Superior temporal gyrus (tissue), 1 donor: ENCODE measurements at regions not wholly inside any gene's neighbourhood (a gene's known extent, or its start where the extent isn't known, plus 50 kb on each side); places are given as distances from the start of the nearest gene placed in this dataset.

Experiments
- DNase-seq: peaks from one replicate; pipeline ENCODE4 v3.0.0-alpha.2; 2016; ENCODE audit errors: extremely low spot score

DNA sequence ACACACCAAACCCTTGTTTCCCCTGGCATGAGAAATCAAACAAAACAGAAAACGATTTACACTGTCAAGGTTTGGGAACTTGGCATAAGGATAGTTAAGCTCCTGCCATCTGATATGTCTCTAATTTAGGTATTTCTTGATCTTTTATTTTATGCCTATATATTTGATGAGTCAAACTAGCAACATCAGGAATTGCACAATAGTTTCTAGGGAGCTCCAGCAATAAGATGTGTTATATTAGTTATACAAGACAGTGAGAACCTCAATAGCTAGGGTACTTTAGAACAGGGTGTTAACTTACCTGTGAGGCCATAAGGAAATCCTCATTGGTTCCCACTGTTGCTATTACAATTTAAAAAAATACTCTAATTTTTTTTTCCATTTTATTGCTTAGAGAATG, 474.2 kb downstream of the GBA3 start:
- no peak for DNase-seq

- no peak for DNase-seq
These were observed 473.7 kb downstream of the GBA3 start for GRCh38 chr4:23166407-23166806.

DNA sequence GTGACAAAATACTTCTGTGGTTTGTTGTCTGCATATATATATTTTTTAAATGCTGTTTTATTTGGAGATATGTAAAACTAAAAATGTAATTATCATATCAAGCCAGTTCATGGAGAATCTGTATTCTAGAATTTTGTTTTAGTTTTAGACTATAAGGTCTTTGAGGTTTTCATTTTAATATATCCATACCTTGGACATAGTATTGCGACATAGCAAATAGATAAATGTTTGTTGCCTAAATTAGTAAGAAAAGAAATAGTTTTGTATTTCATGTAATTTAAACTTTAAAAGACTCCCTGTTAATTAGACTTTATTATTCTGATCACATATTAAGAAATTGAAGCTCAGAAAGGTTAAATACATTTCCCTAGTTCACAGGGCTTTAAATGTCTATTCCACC, 472.9 kb downstream of the GBA3 start:
- no peak for DNase-seq

GRCh38 chr4:23163647-23164436, 471.1 kb downstream of the GBA3 start:
- DNase-seq, result no peak

DNA sequence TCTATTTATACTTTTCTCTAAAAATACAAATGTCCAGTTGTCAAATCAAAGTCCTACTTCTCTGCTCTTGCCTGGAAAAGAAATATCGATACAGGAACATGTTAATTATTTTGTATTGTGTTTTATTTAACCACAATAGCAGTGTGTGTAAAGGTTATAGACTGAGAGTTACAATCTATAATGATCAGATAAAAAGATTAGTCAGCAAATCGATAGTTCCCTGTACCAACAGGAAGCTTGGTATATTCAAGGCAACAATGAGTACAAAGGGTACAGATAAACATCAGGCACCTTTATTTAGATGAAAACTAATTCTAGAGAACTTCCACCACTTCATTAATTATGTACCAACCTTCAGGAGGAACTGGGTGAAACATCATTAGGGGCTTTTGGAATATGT, 469.5 kb downstream of the GBA3 start:
- DNase-seq, result no peak

- no peak for DNase-seq
These were observed 469.1 kb downstream of the GBA3 start for GRCh38 chr4:23161787-23162186.

DNA sequence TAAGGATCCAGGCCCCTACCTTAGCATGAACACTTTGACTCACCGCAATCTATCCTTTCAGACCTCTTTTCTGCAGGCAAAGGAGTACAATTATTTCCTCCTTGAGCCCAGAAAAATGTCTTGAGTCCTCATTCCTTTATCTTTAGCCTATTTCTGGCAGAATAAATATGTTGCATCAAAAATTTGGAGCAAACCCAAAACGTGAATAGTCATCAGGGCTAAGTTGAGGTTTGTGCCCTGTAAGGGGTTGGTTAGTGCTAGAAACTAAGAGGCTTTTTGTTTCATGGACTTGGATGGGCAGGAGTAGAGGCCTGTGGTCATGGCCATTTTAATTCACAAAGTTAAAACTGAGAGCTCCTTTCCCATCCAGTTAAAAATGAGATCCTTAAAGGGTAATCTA, 460.3 kb downstream of the GBA3 start:
- DNase-seq, result no peak

DNA sequence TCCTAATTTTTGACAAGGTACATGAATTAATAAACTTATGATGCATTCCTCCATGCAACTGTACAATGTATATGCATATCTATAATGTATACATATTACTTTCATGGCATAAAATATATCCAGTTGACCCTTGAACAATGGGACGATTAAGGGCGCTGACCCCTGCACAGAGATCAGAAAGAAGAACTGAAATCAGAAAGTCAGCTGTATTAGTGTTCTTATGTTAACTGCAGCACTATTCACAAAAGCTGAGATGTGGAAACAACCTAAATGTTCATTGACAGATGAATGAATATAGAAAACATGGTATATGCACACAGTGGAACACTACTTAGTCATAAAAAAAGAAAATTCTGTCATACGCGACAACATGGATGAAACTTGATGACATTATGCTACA, 457.1 kb downstream of the GBA3 start:
- DNase-seq, result no peak

GRCh38 chr4:23144707-23145106, 452.0 kb downstream of the GBA3 start:
- no peak for DNase-seq

GRCh38 chr4:23135792-23136645, 443.3 kb downstream of the GBA3 start:
- DNase-seq, result peak; percentile 92

DNA sequence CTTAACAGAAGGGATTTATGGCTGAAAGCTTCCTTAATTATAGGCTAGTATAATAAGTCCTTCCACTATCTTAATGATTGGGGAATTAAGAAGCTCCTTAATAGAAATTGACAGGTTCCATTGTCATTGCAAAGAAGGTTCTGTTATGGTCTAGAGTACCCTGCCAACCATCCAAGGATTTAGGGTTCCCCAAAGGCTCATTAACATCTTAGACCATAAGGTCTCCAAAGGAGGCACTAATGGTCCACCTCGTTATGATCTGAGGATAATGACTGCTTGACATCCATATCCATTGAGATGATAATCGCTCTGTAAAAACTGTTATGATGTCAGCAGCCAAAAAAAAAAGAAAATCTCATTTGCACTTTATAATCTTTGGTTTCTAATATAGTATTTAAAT, 441.6 kb downstream of the GBA3 start:
- DNase-seq, result no peak

- DNase-seq, result no peak
These were observed 438.1 kb downstream of the GBA3 start for GRCh38 chr4:23130845-23131244.

- no peak for DNase-seq
These were observed 432.4 kb downstream of the GBA3 start for GRCh38 chr4:23125118-23125517.

DNA sequence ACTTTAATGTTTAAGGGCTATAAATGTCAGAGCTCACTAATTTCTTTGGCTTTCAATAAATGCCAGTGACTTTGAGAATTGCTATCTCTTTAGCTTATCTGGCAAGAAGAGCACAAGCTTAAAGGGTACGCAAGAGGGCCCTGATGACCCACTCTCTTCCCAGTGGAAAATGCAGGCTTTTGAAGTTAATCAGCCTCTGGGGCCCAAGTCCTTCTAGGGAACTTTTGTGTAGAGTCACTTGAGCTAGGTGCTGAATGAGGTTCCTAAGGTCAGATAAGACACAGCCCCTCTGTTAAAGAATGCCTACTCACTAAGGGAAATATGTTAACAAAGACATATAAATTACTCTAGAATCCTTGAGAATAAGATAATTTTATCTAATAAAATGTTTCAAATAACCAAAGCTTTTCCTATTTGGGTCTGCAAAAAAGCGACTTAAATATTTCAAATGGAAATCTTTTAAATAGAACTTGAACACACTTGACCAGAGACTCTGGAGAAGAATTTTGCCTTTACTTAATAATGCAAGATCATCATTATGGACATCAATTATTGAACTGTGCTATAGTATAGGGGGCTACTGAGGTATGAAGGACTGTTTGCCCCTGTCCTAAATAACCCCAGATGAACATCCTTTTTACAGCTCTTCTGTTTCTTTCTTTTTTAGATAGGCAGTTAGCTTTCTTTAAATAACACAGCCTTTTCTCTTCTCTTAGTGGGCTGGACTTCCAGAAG, 430.1 kb downstream of the GBA3 start:
- DNase-seq, result no peak

DNA sequence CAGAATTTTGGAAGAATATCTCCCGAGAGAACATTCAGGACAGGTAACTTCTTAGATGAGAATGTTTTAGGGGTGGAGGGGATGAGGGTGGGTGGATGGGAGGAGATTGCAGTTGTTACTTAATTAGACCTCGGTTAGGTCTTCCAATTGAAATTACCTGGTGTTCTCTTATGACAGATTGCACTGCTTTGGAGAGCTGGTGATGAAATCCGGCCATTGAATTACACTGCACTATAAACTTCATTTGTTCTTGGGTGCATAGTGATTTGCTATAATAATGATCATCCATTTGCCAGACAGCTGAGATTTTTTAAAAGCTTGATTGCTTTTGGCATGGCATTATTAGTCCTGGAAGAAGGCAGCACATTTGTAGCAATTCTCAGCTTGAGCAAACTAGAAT, 427.6 kb downstream of the GBA3 start:
- no peak for DNase-seq

GRCh38 chr4:23117826-23118225, 425.1 kb downstream of the GBA3 start:
- no peak for DNase-seq

- DNase-seq, result no peak
These were observed 421.8 kb downstream of the GBA3 start for GRCh38 chr4:23114538-23114937.

GRCh38 chr4:23113104-23113503, 420.4 kb downstream of the GBA3 start:
- DNase-seq, result no peak

GRCh38 chr4:23106516-23106915, 413.8 kb downstream of the GBA3 start:
- no peak for DNase-seq

DNA sequence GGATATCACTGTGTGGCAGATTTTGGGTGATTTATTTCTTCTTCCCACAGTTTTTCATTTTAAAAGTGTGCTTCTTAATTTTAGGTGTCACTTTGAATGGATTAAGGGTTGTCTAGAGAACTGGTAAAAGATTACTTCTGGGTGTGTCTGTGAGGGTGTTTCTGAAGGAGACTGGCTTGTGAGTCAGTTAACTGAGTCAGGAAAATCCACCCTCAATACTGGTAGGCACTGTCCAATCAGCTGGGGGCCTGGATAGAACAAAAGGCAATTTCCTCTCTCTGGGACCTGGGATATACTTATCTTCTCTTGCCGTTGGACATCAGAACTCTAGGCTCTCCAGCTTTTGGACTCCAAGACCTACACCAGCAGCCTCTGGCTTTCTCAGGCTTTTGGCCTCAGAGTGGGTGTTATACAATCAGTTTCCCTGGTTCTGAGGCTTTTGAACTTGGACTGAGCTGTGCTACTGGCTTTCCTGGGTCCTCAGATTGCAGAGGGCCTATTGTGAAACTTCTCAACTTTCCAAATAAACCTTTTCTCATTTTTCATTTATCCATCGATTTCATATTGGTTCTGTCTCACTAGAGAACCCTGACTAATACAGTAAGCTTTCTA, 413.1 kb downstream of the GBA3 start:
- no peak for DNase-seq

GRCh38 chr4:23097251-23097650, 404.5 kb downstream of the GBA3 start:
- DNase-seq, result no peak

DNA sequence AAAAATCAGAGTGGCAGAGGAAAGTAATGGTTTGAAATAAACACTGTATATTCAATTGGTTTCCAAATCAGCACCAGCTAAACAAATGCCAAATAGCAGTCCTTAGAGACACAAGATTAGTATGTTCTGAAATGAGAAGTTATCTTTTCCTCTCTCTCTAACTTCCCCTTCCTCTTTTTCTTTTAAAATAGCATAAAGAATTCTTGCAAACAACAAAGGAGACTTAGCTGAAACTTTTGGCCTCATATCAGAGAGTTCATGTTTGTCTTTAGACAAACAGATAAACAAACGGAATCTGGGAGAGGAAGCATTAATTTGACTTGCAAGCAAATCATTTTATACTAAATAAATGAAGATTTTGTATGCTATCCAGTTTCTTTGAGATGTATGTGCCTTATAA, 399.0 kb downstream of the GBA3 start:
- no peak for DNase-seq
